ENCODE measurements at regions not wholly inside any gene's neighbourhood (a gene's known extent, or its start where the extent isn't known, plus 50 kb on each side); places are given as distances from the start of the nearest gene placed in this dataset.

- no peak overlapping the region for H2AFZ ChIP-seq (ENCODE audit: low read depth, low read length)
- H3K27me3 ChIP-seq (ENCODE audit: control insufficient read depth in 2 of 2, insufficient read depth in 2 of 2, low read length in 2 of 2): no peaks in the 10 kb centered on the region
- no peak overlapping the region for H3K9ac ChIP-seq (ENCODE audit: insufficient read depth in 1 of 2, low read depth in 2 of 2, low read length in 2 of 2)
- no TSS peak for BruUV-seq (replicated peaks)
- H4K20me1 ChIP-seq (replicated peaks; ENCODE audit: control insufficient read depth, insufficient read depth, low read length): no peaks in the 10 kb centered on the region
- no peak overlapping the region for H3K4me2 ChIP-seq (ENCODE audit: insufficient read depth, low read length)
- ATAC-seq (no peak), DNase-seq (ENCODE audit: extremely low read depth in 1 of 4, low spot score in 3 of 4) (no peak), FAIRE-seq (no peak)
- TF ChIP-seq NCOA4 (IDR thresholded peaks at IDR 0.05; ENCODE audit: partially characterized antibody): no peak
- no peak for TF ChIP-seq TFAP4 (CRISPR knock-in tag; IDR thresholded peaks at IDR 0.05; ENCODE audit: borderline replicate concordance)
- no peak for TF ChIP-seq CBX2 (IDR thresholded peaks at IDR 0.05; ENCODE audit: insufficient read depth, low read length, poor library complexity, severe bottlenecking)
- TF ChIP-seq MAFF (IDR thresholded peaks at IDR 0.05; ENCODE audit: low read length): no peak
- no peak for TF ChIP-seq POLR3A (IDR thresholded peaks at IDR 0.05; ENCODE audit: borderline replicate concordance, extremely low read depth, insufficient read depth, insufficient read length)
- no peak for TF ChIP-seq GTF2B (IDR thresholded peaks at IDR 0.05; ENCODE audit: extremely low read depth, insufficient read length)
- no peak for TF ChIP-seq CHD2 (IDR thresholded peaks at IDR 0.05; ENCODE audit: low read depth, low read length)
- TF ChIP-seq PYGO2 (tag; IDR thresholded peaks at IDR 0.05): no peak
- TF ChIP-seq KLF16 (IDR thresholded peaks at IDR 0.05): no peak
- TF ChIP-seq KDM4B (IDR thresholded peaks at IDR 0.05; ENCODE audit: borderline replicate concordance in 2 of 2, low read depth in 1 of 2): no peak
- TF ChIP-seq NFATC3 (IDR thresholded peaks at IDR 0.05): no peak
- no peak for TF ChIP-seq HNRNPUL1 (IDR thresholded peaks at IDR 0.05; ENCODE audit: low read length)
- TF ChIP-seq BRD9 (IDR thresholded peaks at IDR 0.05; ENCODE audit: low read depth, partially characterized antibody): no peak
- TF ChIP-seq TAF15 (IDR thresholded peaks at IDR 0.05; ENCODE audit: low read depth, low read length): no peak
- no peak for TF ChIP-seq ZBTB7A (IDR thresholded peaks at IDR 0.05; ENCODE audit: borderline replicate concordance, control insufficient read depth, low read depth, low read length)
- no peak for TF ChIP-seq DEAF1 (CRISPR knock-in tag; IDR thresholded peaks at IDR 0.05)
- TF ChIP-seq C11orf30 (IDR thresholded peaks at IDR 0.05; ENCODE audit: low read depth): no peak
- no peak for TF ChIP-seq CHAMP1 (IDR thresholded peaks at IDR 0.05)
- H3K79me2 ChIP-seq (ENCODE audit: control insufficient read depth, insufficient read depth, low read length): no peaks in the 10 kb centered on the region
- WGBS (ENCODE audit: insufficient coverage, low coverage, missing lambda C conversion rate): 3% methylated on average over 2 of the region's 2 CpGs
- no peaks in the 10 kb centered on the region for H3K36me3 ChIP-seq (ENCODE audit: control insufficient read depth, insufficient read depth, low read length)
- no peak overlapping the region for H3K27ac ChIP-seq (ENCODE audit: extremely low read depth, low read depth, low read length)
- intact Hi-C loops (cut with micrococcal nuclease) (loop anchor here (5.0 to 10.0 kb wide), 3 partner anchors 150 to 483 kb away; no protein-coding TSS in a partner anchor), in situ Hi-C loops (cut with MboI) (loop anchor here (25.0 kb wide), 1 partner anchor 433 kb away; no protein-coding TSS in a partner anchor)
- H3K4me3 ChIP-seq: no peak overlapping the region
- ChIA-PET POLR2A (no interaction called here), CTCF (ENCODE audit: low intra/inter-chr PET ratio) (no interaction called here)
- H3K9me1 ChIP-seq (ENCODE audit: control insufficient read depth, insufficient read depth, low read length): no peaks in the 10 kb centered on the region
- H3K9me3 ChIP-seq (replicated peaks; ENCODE audit: control insufficient read depth, insufficient read depth, low read depth, low read length): no peaks in the 10 kb centered on the region
- H3K4me1 ChIP-seq (replicated peaks in 1 of 2; ENCODE audit: control insufficient read depth in 2 of 2, insufficient read depth in 2 of 2, low read length in 2 of 2): peaks cover 0 to 3% of the 10 kb centered on the region in 2 experiments; a peak in 1 of 5 replicates
These were observed 282.3 kb downstream of the TMEM167A start for GRCh38 chr5:82794876-82795275.
